ENCODE measurements at regions not wholly inside any gene's neighbourhood (a gene's known extent, or its start where the extent isn't known, plus 50 kb on each side); places are given as distances from the start of the nearest gene placed in this dataset.

GRCh38 chr2:147096671-147097070 lies 748.2 kb upstream of the ACVR2A start:
- no peaks in the 10 kb centered on the region for H4K20me1 ChIP-seq (ENCODE audit: insufficient read depth)
- H3K27ac ChIP-seq: no peak overlapping the region
- no peaks in the 10 kb centered on the region for H3K9me3 ChIP-seq (ENCODE audit: insufficient read depth, low read depth)
- H2AFZ ChIP-seq: no peak overlapping the region
- CTCF ChIA-PET: no interaction called here
- peaks cover 14% of the 10 kb centered on the region; the same call in 1 of the 2 replicates for H3F3A ChIP-seq (ENCODE audit: insufficient read depth, low read depth)
- H3K4me1 ChIP-seq (replicated peaks; ENCODE audit: insufficient read depth): peaks cover 26% of the 10 kb centered on the region
- H3K36me3 ChIP-seq (ENCODE audit: low read depth): no peaks in the 10 kb centered on the region
- no peak for DNase-seq
- no peaks in the 10 kb centered on the region for H3K79me2 ChIP-seq (ENCODE audit: low read depth)
- TF ChIP-seq, protein P1, sequence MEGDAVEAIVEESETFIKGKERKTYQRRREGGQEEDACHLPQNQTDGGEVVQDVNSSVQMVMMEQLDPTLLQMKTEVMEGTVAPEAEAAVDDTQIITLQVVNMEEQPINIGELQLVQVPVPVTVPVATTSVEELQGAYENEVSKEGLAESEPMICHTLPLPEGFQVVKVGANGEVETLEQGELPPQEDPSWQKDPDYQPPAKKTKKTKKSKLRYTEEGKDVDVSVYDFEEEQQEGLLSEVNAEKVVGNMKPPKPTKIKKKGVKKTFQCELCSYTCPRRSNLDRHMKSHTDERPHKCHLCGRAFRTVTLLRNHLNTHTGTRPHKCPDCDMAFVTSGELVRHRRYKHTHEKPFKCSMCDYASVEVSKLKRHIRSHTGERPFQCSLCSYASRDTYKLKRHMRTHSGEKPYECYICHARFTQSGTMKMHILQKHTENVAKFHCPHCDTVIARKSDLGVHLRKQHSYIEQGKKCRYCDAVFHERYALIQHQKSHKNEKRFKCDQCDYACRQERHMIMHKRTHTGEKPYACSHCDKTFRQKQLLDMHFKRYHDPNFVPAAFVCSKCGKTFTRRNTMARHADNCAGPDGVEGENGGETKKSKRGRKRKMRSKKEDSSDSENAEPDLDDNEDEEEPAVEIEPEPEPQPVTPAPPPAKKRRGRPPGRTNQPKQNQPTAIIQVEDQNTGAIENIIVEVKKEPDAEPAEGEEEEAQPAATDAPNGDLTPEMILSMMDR (conservative IDR thresholded peaks at IDR 0.05): no peak
- TF ChIP-seq EZH2 (IDR thresholded peaks at IDR 0.05; ENCODE audit: low read depth): no peak
- H3K27me3 ChIP-seq (ENCODE audit: insufficient read depth, low read depth): no peaks in the 10 kb centered on the region
- intact Hi-C loops (cut with micrococcal nuclease; ENCODE audit: unreplicated experiment): no loop called here
- POLR2A ChIA-PET (ENCODE audit: unreplicated experiment): no interaction called here
- H3K4me2 ChIP-seq: no peak overlapping the region
- no TSS peak for BruUV-seq (replicated peaks)
- no peak overlapping the region for H3K4me3 ChIP-seq
- no peaks in the 10 kb centered on the region for H3K9me2 ChIP-seq (ENCODE audit: insufficient read depth)

GRCh38 chr2:147095376-147095775 lies 749.5 kb upstream of the ACVR2A start:
- H3K9me2 ChIP-seq (ENCODE audit: insufficient read depth): no peaks in the 10 kb centered on the region
- H2AFZ ChIP-seq: no peak overlapping the region
- peaks cover 16% of the 10 kb centered on the region for H3K4me1 ChIP-seq (replicated peaks; ENCODE audit: insufficient read depth)
- H3K27me3 ChIP-seq (ENCODE audit: insufficient read depth, low read depth): no peaks in the 10 kb centered on the region
- peaks cover 10% of the 10 kb centered on the region; the same call in 1 of the 2 replicates for H3F3A ChIP-seq (ENCODE audit: insufficient read depth, low read depth)
- POLR2A ChIA-PET (ENCODE audit: unreplicated experiment): no interaction called here
- H4K20me1 ChIP-seq (ENCODE audit: insufficient read depth): no peaks in the 10 kb centered on the region
- intact Hi-C loops (cut with micrococcal nuclease; ENCODE audit: unreplicated experiment): no loop called here
- no peaks in the 10 kb centered on the region for H3K36me3 ChIP-seq (ENCODE audit: low read depth)
- no peak for DNase-seq
- no peak overlapping the region for H3K27ac ChIP-seq
- H3K9me3 ChIP-seq (ENCODE audit: insufficient read depth, low read depth): no peaks in the 10 kb centered on the region
- CTCF ChIA-PET: no interaction called here
- no peak overlapping the region for H3K4me2 ChIP-seq
- H3K79me2 ChIP-seq (ENCODE audit: low read depth): no peaks in the 10 kb centered on the region
- no TSS peak for BruUV-seq (replicated peaks)
- H3K4me3 ChIP-seq: no peak overlapping the region
- no peak for TF ChIP-seq EZH2 (IDR thresholded peaks at IDR 0.05; ENCODE audit: low read depth)
- TF ChIP-seq, protein P1 (conservative IDR thresholded peaks at IDR 0.05): no peak

DNA sequence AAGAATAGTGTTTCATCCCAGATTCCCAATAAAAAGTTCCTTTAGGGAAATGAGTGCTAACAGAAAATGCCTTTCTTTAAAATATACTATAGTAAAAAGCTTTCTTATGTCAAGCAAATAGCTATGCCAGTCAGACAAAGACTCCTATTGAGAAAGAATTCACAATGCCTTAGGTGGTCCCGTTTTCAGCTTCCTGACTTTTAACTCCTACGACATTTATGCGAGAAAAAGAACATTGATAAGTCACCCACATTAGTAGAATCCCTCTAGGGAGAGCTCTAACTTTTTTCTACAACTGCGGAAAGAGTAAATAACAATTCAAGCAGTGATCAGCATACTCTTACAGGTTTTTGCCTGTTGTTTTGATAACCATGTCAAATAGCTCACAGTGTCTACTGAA lies 750.8 kb upstream of the ACVR2A start:
- Histone ChIP-seq H4K20me1 (ENCODE audit: insufficient read depth) (no peaks in the 10 kb centered on the region), H3K4me3 (no peak overlapping the region), H3K27ac (no peak overlapping the region), H3K36me3 (ENCODE audit: low read depth) (no peaks in the 10 kb centered on the region), H3K27me3 (ENCODE audit: insufficient read depth, low read depth) (no peaks in the 10 kb centered on the region), H3K79me2 (ENCODE audit: low read depth) (no peaks in the 10 kb centered on the region), H3K9me3 (ENCODE audit: insufficient read depth, low read depth) (no peaks in the 10 kb centered on the region), H3F3A (ENCODE audit: insufficient read depth, low read depth) (no peaks in the 10 kb centered on the region), H3K4me2 (no peak overlapping the region), H2AFZ (no peak overlapping the region), H3K4me1 (replicated peaks; ENCODE audit: insufficient read depth) (peaks cover 3% of the 10 kb centered on the region; the same call in 1 of the 2 replicates), H3K9me2 (ENCODE audit: insufficient read depth) (no peaks in the 10 kb centered on the region)
- BruUV-seq (replicated peaks): no TSS peak
- POLR2A ChIA-PET (ENCODE audit: unreplicated experiment): no interaction called here
- intact Hi-C loops (cut with micrococcal nuclease; ENCODE audit: unreplicated experiment): no loop called here
- TF ChIP-seq, protein P1 (conservative IDR thresholded peaks at IDR 0.05): no peak
- TF ChIP-seq EZH2 (IDR thresholded peaks at IDR 0.05; ENCODE audit: low read depth): no peak
- DNase-seq: no peak
- CTCF ChIA-PET: no interaction called here
